ENCODE measurements at regions not wholly inside any gene's neighbourhood (a gene's known extent, or its start where the extent isn't known, plus 50 kb on each side); places are given as distances from the start of the nearest gene placed in this dataset.

GRCh38 chr5:162410365-162410764 is 342.8 kb downstream of the GABRG2 start:
- Histone ChIP-seq H3K4me3 (replicated peaks in 1 of 3; ENCODE audit: insufficient read depth in 1 of 3, low read depth in 1 of 3, low read length in 3 of 3) (no peak overlapping the region), H3K9me3 (replicated peaks; ENCODE audit: control insufficient read depth, insufficient read depth, low read length) (no peaks in the 10 kb centered on the region), H3K9me1 (replicated peaks; ENCODE audit: control insufficient read depth, extremely low read depth, insufficient read depth, low read length) (no peaks in the 10 kb centered on the region), H3K27me3 (ENCODE audit: control insufficient read depth in 2 of 2, insufficient read depth in 2 of 2, low read length in 2 of 2) (no peaks in the 10 kb centered on the region), H3K9ac (replicated peaks; ENCODE audit: extremely low read depth, insufficient read depth, low read length) (no peak overlapping the region), H3K79me2 (ENCODE audit: control insufficient read depth, insufficient read depth, low read length) (no peaks in the 10 kb centered on the region), H3K4me1 (ENCODE audit: control insufficient read depth, extremely low read depth, insufficient read depth, low read length) (no peaks in the 10 kb centered on the region), H2AFZ (ENCODE audit: low read depth, low read length) (no peak overlapping the region), H3K36me3 (ENCODE audit: control insufficient read depth in 2 of 2, extremely low read depth in 1 of 2, insufficient read depth in 2 of 2, low read length in 2 of 2) (no peaks in the 10 kb centered on the region), H3K27ac (ENCODE audit: insufficient read depth, low read depth, low read length) (no peak overlapping the region), H3K4me2 (ENCODE audit: insufficient read depth, low read length) (no peak overlapping the region), H4K20me1 (replicated peaks; ENCODE audit: control insufficient read depth, extremely low read depth, insufficient read depth, low read length) (no peaks in the 10 kb centered on the region)
- no peak for DNase-seq (ENCODE audit: low read depth, low spot score)
- ChIA-PET POLR2A (interaction anchor here (0.6 kb wide), 1 partner anchor 1024 kb away, joined by 3 read pairs; no protein-coding TSS in a partner anchor), CTCF (no interaction called here)
- FAIRE-seq: no peak
- no TSS peak for BruUV-seq (replicated peaks)
- TF ChIP-seq GATA2 (IDR thresholded peaks at IDR 0.05; ENCODE audit: insufficient read depth, insufficient read length, low read depth, low read length) (no peak), CTCF (IDR thresholded peaks at IDR 0.05; ENCODE audit: extremely low read depth in 1 of 2, insufficient read depth in 1 of 2, low read depth in 1 of 2, low read length in 2 of 2) (no peak), FOS (IDR thresholded peaks at IDR 0.05; ENCODE audit: borderline replicate concordance, insufficient read depth, low read length) (no peak), MAX (IDR thresholded peaks at IDR 0.05; ENCODE audit: insufficient read depth, insufficient read length) (no peak), POLR2A (IDR thresholded peaks at IDR 0.05; ENCODE audit: low read depth, low read length) (no peak), POLR2AphosphoS5 (IDR thresholded peaks at IDR 0.05; ENCODE audit: insufficient read depth, low read depth, low read length) (no peak), EZH2 (IDR thresholded peaks at IDR 0.05; ENCODE audit: borderline replicate concordance, low read depth, low read length, severe bottlenecking) (no peak), MYC (IDR thresholded peaks at IDR 0.05; ENCODE audit: low read depth, low read length) (no peak), JUN (IDR thresholded peaks at IDR 0.05; ENCODE audit: borderline replicate concordance, insufficient read depth, insufficient read length, low read depth) (no peak)
- intact Hi-C loops (cut with micrococcal nuclease) (no loop called here), dilution Hi-C loops (cut with MboI; ENCODE audit: extremely low pct_ligation_motif_present, low sequenced_read_pairs) (no loop called here)

All from endothelial cell of umbilical vein (primary cell).